ENCODE measurements at regions not wholly inside any gene's neighbourhood (a gene's known extent, or its start where the extent isn't known, plus 50 kb on each side); places are given as distances from the start of the nearest gene placed in this dataset.

- no peak for DNase-seq (ENCODE audit: low read depth in 1 of 2, low spot score in 2 of 2)
- H4K20me1 ChIP-seq (replicated peaks in 1 of 2; ENCODE audit: control insufficient read depth in 1 of 2, insufficient read depth in 2 of 2, low read length in 2 of 2) = no peaks in the 10 kb centered on the region
- no peaks in the 10 kb centered on the region for H3K27me3 ChIP-seq (replicated peaks in 1 of 4; ENCODE audit: control insufficient read depth in 3 of 4, extremely low read depth in 1 of 4, insufficient read depth in 3 of 4, low read length in 3 of 4)
- no peak overlapping the region for H3K4me3 ChIP-seq (ENCODE audit: extremely low read depth in 1 of 4, insufficient read depth in 2 of 4, low read depth in 3 of 4, low read length in 4 of 4)
- H2AK5ac ChIP-seq (ENCODE audit: low read depth, low read length) = no peak overlapping the region
- no peaks in the 10 kb centered on the region for H3K9me3 ChIP-seq (ENCODE audit: insufficient read depth in 2 of 2, low read depth in 1 of 2, low read length in 1 of 2)
- no peak overlapping the region for H4K5ac ChIP-seq (ENCODE audit: insufficient read length, low read depth, low read length)
- H4K91ac ChIP-seq (replicated peaks; ENCODE audit: insufficient read length, low read length) = no peak overlapping the region
- H3K4me2 ChIP-seq (ENCODE audit: insufficient read depth in 1 of 2, low read depth in 2 of 2, low read length in 2 of 2) = no peak overlapping the region
- H3K79me2 ChIP-seq (ENCODE audit: control insufficient read depth in 1 of 2, insufficient read depth in 2 of 2, low read length in 2 of 2) = no peaks in the 10 kb centered on the region
- H2AFZ ChIP-seq (ENCODE audit: low read length) = no peak overlapping the region
- H2BK12ac ChIP-seq (ENCODE audit: low read depth, low read length) = no peak overlapping the region
- H3K4me1 ChIP-seq (replicated peaks in 1 of 4; ENCODE audit: control insufficient read depth in 3 of 4, insufficient read depth in 4 of 4, low read length in 3 of 4) = no peaks in the 10 kb centered on the region
- POLR2A ChIA-PET (ENCODE audit: partially characterized antibody) = no interaction called here
- H2BK5ac ChIP-seq (ENCODE audit: low read depth, low read length) = no peak overlapping the region
- WGBS, 2 experiments (ENCODE audit: extremely low coverage in 1 of 2, insufficient coverage in 1 of 2, insufficient read length in 1 of 2, insufficient replicate concordance in 2 of 2, low coverage in 1 of 2, low lambda C conversion rate in 2 of 2, missing lambda C conversion rate in 1 of 2) = 91% methylated on average over 2 of the region's 2 CpGs; no CpG with 5 or more reads in 1 of the 2 experiments
- no peak overlapping the region for H3K9ac ChIP-seq (replicated peaks in 1 of 4; ENCODE audit: extremely low read depth in 1 of 4, low read depth in 3 of 4, low read length in 3 of 4)
- H3K23ac ChIP-seq (ENCODE audit: insufficient read length) = no peak overlapping the region
- H3K23me2 ChIP-seq (ENCODE audit: low read depth, low read length) = no peaks in the 10 kb centered on the region
- no peaks in the 10 kb centered on the region for H3K36me3 ChIP-seq (ENCODE audit: control insufficient read depth in 2 of 4, insufficient read depth in 4 of 4, low read length in 3 of 4)
- H3K4ac ChIP-seq (replicated peaks; ENCODE audit: insufficient read length, low read depth, low read length) = no peak overlapping the region
- no peak overlapping the region for H2BK120ac ChIP-seq (replicated peaks; ENCODE audit: low read depth, low read length)
- FAIRE-seq = no peak
- H3K79me1 ChIP-seq (ENCODE audit: low read depth, low read length) = no peaks in the 10 kb centered on the region
- no peak overlapping the region for H3K18ac ChIP-seq (ENCODE audit: extremely low read depth, low read length)
- H2BK15ac ChIP-seq (ENCODE audit: low read length) = no peak overlapping the region
- H2BK20ac ChIP-seq (ENCODE audit: low read length) = no peak overlapping the region
- CTCF ChIA-PET (ENCODE audit: partially characterized antibody) = no interaction called here
- H3K27ac ChIP-seq (ENCODE audit: low read depth, low read length) = no peak overlapping the region
- H4K8ac ChIP-seq (ENCODE audit: extremely low read depth, insufficient read depth, low read length) = no peak overlapping the region
- no peak overlapping the region for H3K14ac ChIP-seq (ENCODE audit: insufficient read length)
- no peak overlapping the region for H3K56ac ChIP-seq (replicated peaks; ENCODE audit: insufficient read length, low read depth, low read length)
- TF ChIP-seq, protein P1, sequence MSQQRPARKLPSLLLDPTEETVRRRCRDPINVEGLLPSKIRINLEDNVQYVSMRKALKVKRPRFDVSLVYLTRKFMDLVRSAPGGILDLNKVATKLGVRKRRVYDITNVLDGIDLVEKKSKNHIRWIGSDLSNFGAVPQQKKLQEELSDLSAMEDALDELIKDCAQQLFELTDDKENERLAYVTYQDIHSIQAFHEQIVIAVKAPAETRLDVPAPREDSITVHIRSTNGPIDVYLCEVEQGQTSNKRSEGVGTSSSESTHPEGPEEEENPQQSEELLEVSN (IDR thresholded peaks at IDR 0.05) = no peak
- no peak for TF ChIP-seq BCL11A (IDR thresholded peaks at IDR 0.05; ENCODE audit: low read depth in 2 of 2, low read length in 2 of 2)
- no peak for TF ChIP-seq MAFK (IDR thresholded peaks at IDR 0.05; ENCODE audit: low read depth, low read length)
- no peak for TF ChIP-seq CHD1 (IDR thresholded peaks at IDR 0.05; ENCODE audit: low read depth, low read length)
- TF ChIP-seq EP300 (IDR thresholded peaks at IDR 0.05; ENCODE audit: borderline replicate concordance in 1 of 2, low read depth in 2 of 2, low read length in 2 of 2) = no peak
- no peak for TF ChIP-seq RFX5 (IDR thresholded peaks at IDR 0.05; ENCODE audit: borderline replicate concordance, low read depth, low read length)
- no peak for TF ChIP-seq CBX5 (IDR thresholded peaks at IDR 0.05; ENCODE audit: low read depth, low read length)
- TF ChIP-seq SP1 (IDR thresholded peaks at IDR 0.05; ENCODE audit: low read depth, low read length) = no peak
- TF ChIP-seq SIRT6 (IDR thresholded peaks at IDR 0.05; ENCODE audit: low read length) = no peak
- no peak for TF ChIP-seq KDM5A (IDR thresholded peaks at IDR 0.05; ENCODE audit: low read length)
- no peak for TF ChIP-seq RBBP5 (IDR thresholded peaks at IDR 0.05; ENCODE audit: borderline replicate concordance, low read depth, low read length)
- TF ChIP-seq SRF (IDR thresholded peaks at IDR 0.05; ENCODE audit: low read depth, low read length) = no peak
- no peak for TF ChIP-seq CREB1 (IDR thresholded peaks at IDR 0.05)
- no peak for TF ChIP-seq SP4 (IDR thresholded peaks at IDR 0.05; ENCODE audit: low read length)
- no peak for TF ChIP-seq TAF1 (IDR thresholded peaks at IDR 0.05; ENCODE audit: low read depth, low read length)
- no peak for TF ChIP-seq YY1 (IDR thresholded peaks at IDR 0.05; ENCODE audit: low read depth, low read length)
These were observed 422.4 kb downstream of the DSEL start for GRCh38 chr18:67094123-67094522.

Measured in H1 (cell line).